NCI-H146 treated with DMSO at 0.1 percent for 48 hours (cell line): ENCODE measurements at regions not wholly inside any gene's neighbourhood (a gene's known extent, or its start where the extent isn't known, plus 50 kb on each side); places are given as distances from the start of the nearest gene placed in this dataset.

ENCODE experiments used
- DNase-seq: peaks from one replicate; lab custom pipeline; 2025; ENCODE audit not compliant: unreplicated experiment; lab: John Stamatoyannopoulos, UW

DNA sequence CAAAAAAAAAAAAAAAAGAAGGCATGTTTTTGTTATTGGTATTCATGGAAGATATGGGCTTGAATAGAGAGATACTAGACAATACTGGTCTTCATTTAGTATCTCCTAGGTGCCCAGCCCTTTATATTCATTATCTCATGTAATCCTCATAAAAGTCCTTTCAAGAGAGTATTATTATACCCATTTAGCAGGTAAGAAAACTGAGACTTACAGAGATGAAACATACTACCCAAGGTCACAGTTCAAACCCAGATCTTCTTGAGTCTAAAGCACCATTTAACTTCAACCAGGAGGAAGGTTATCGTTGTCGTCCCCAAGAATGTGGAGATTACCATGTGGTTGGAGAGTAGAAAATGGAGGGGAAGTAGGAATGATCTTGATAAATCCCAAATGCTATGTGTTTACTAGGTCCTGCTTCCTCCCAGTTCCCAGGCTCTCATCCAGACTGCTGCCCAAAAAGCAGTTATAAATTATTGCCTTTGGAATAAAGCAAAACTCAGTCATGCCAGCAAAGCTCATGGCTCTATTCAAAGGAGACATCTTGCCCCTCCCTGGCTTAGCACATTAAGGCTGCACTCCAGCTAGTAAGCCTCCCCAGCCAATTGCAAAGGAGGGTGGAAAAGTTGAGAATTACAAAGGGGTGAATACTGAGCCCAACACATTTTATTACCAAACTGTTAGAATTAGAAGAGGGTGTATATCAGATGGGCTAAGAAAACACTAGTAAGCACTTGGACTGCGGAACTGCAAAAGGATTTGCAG, 163.9 kb downstream of the PIK3R1 start:
- DNase-seq: no peak

- DNase-seq: no peak
These were observed 164.5 kb downstream of the PIK3R1 start for GRCh38 chr5:68380078-68380477.

- no peak for DNase-seq
These were observed 165.5 kb downstream of the PIK3R1 start for GRCh38 chr5:68381060-68381459.

DNA sequence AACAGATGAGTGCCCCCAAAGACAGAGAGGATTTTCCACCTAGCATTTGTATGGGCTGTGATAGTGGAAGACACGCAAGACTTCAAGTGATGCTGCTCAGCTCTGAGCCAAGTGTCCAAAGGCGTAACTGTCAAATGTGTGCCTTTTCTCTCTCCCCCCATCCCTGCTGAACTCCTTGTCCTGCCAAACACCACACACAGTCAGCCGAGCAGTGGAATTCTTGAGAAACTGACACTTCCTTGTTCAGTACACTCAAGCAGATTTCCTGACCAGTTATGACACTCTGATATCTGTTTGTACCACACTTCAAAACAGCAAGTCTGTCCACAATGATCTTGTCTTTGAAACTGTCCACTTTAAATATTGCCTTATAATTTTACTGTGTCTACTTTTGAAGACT, 166.4 kb downstream of the PIK3R1 start:
- DNase-seq: no peak

DNA sequence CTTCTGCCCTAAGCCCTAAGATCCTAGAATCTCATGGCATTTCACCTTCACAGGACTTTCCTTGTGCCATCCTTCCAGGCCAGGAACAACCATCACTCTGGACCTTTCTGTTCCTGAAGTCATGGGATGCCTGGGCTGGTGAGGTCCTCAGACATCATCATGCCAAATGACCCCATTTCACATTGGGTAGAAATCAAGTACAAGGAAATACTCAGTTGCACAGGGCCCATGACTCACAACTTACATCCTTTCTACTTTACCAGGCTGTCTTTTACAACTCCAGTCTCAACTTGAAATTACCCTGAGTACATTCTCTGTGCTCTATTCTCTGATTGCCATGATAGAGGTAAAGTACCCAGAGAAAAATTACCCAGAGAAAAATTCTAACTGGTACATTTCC, 167.1 kb downstream of the PIK3R1 start:
- DNase-seq: no peak

- DNase-seq: no peak
These were observed 168.3 kb downstream of the PIK3R1 start for GRCh38 chr5:68383888-68384310.

- DNase-seq: no peak
These were observed 169.5 kb downstream of the PIK3R1 start for GRCh38 chr5:68384936-68385594.

DNA sequence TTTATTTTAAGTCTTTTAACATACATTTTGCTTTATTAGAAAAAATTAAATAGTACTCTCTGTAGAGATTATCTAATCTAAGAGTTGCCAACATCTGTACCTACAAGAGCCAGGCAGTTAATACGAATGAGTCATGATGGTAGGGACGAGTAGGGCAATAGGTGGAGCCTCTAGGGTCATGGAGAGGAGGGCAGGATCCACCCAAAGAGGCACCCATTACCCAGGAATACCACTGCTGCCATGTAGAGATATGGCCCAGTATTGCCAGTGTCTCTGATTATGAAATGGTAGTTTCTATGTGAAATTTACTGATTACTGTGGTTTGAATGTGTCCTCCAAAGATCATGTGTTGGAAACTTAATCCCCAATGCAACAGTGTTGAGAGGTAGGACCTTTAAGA, 170.4 kb downstream of the PIK3R1 start:
- no peak for DNase-seq

DNA sequence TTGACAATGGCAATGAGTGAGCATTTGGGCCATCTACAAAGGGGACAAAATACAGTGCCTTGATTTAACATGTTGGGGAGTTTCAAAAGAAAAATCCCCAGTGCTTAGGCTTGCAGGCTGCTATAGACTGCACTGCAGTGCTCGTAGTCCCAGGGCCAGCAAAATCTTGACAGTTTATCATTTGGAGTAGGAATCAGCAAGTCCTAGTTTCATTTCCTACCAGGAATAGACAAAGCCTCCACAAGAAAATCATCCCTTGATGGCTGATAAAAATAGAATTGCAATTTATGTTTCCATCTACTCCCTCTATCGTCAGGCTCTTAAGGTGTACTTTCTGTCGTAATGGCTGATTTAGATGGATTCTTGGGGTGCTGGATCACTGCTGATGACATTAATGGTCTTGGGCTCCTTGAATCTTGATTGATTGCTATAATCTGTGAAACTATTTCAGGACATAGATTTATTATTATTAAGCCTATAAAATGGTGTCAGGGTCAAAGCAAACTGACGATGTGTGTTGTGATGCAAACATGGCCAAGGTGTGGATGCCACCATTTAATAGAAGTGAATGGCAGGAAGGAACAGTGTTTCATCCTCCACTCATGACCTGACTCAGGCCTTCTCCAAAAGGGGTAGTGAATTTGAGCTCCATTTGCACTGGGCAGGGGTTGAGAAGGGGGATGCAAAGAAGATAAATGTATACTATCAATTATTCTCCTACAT, 171.7 kb downstream of the PIK3R1 start:
- no peak for DNase-seq

GRCh38 chr5:68389618-68390017, 174.1 kb downstream of the PIK3R1 start:
- no peak for DNase-seq

DNA sequence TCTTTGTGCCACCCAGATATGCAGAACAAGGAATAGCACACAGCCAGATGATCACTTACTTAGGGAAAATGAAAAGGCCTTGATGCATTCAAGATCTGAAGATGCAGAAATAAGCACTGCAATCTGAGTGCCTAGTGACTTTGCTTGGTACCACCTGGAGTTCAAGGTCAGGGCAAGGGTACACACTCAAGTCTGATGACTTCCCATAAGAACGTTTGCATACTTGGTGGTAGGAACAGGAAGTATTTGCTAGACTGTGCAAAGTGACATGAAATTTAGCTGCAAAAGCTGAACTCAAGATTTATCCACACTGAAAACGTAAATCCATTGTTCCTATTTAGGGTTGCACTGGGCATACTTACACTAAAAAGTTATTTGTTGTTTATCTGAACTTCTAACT, 177.1 kb downstream of the PIK3R1 start:
- DNase-seq: no peak

- DNase-seq: no peak
These were observed 179.7 kb downstream of the PIK3R1 start for GRCh38 chr5:68395302-68395701.

GRCh38 chr5:68395926-68396511, 180.5 kb downstream of the PIK3R1 start:
- no peak for DNase-seq

DNA sequence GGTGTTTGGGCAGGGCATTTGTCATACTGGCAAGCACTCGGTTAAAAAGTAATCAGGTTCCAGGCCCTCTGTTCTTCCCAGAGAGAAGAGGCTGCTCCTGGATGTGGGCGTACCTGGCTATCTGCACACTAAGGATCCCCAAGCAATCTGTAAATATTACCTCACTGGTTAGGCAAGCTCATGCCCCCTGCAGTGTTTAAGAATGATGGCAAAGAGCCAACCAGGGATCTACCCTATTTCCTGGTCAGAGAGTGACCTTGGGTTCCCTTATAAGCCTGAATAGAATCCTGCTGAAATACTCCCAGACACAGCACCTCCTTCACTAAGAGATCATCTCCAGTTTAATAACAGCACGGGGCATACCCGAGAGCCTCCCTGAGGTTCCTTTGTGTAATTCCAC, 181.2 kb downstream of the PIK3R1 start:
- no peak for DNase-seq

- DNase-seq: no peak
These were observed 182.7 kb downstream of the PIK3R1 start for GRCh38 chr5:68398146-68398812.

GRCh38 chr5:68403301-68403700, 187.7 kb downstream of the PIK3R1 start:
- no peak for DNase-seq

- no peak for DNase-seq
These were observed 188.7 kb downstream of the PIK3R1 start for GRCh38 chr5:68404246-68404645.

GRCh38 chr5:68405026-68405684, 189.6 kb downstream of the PIK3R1 start:
- DNase-seq: no peak

DNA sequence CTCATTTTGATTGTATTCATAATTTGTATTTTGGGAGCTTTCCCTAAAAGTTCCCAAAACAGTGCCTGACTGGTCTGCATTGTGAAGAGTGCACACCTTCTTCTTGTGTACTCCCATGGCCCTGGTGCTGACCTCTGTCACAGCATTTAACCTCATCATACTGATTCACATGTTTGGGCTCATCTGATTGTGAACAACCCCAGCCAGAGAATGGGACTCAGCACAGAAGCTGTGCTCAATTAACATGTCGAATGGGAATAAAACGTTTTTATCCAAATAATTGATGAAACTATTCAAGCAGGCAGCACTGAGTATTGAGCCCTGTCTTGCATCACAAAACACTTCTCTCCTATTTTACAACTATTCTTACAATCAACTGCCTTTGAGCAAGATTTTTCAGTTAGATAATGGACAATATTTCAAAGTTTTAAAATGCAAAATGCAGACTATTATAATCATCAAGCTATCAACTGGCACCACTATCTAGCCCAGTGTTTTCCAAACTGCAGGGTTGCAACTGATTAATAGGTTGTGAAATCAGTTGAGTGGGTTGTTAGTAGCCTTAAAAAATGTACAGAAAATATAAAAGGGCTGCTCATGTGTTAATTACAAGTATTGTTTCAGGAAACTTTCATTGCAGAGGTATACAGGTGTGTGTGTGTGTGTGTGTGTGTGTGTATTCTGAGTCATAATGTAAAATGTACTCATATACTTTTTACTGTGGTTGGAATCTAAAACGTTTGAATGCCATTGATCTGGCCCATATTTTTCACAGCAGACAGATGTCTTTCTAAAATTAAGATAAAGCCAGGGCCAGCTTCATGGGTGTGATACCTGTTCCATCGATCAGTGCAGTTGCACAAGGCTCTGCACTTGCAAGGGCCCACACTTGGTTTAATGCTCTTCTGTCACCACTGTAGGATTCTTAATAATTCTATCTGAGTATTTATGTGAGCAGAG, 190.5 kb downstream of the PIK3R1 start:
- DNase-seq: no peak
